K562 (cell line): ENCODE measurements at regions not wholly inside any gene's neighbourhood (a gene's known extent, or its start where the extent isn't known, plus 50 kb on each side); places are given as distances from the start of the nearest gene placed in this dataset.
"Not testable (repeated sequence)": the region's sequence is repeated elsewhere in the genome, so short reads cannot be mapped to it uniquely, and the experiment has no call there.

Source experiments
- BCLAF1 ChIP-seq, 2 experiments: fragments of 450-650 bp in 1 of 2; IDR thresholded peaks; 2 replicates each; pipeline ENCODE4 v1.6.1; 2011 to 2017; ENCODE audit warnings: low read depth in 2 of 2, antibody characterized with exemption in 1 of 2, borderline replicate concordance in 1 of 2, low read length in 1 of 2, mild to moderate bottlenecking in 1 of 2, mixed read lengths in 1 of 2; ENCODE audit not compliant: control insufficient read depth in 1 of 2
- FOXJ2 ChIP-seq: fragments of 200-800 bp; sonication (Bioruptor generic); IDR thresholded peaks from 2 replicates; pipeline ENCODE4 v1.6.1; 2016; ENCODE audit warnings: missing genetic modification characterization, missing compliant biosample characterization
- FOXM1 ChIP-seq, 2 experiments: fragments of 450-650 bp in 1 of 2; sonication (generic) in 1 of 2; formaldehyde crosslinking in 1 of 2; IDR thresholded peaks; 2 replicates each; pipeline versions ENCODE4 v1.6.1 to v1.9.0; 2017 to 2022; ENCODE audit warnings: low read depth in 2 of 2, mild to moderate bottlenecking in 2 of 2, missing genetic modification reagents in 1 of 2, moderate library complexity in 1 of 2
- NR4A1 ChIP-seq, 2 experiments: fragments of 250-450 bp in 1 of 2; fragments of 450-650 bp in 1 of 2; sonication (Bioruptor Pico) in 1 of 2; IDR thresholded peaks; 2 replicates each; pipeline versions ENCODE4 v1.4.0 to v1.6.1; 2016 to 2020; ENCODE audit warnings: mild to moderate bottlenecking in 2 of 2, missing compliant biosample characterization in 1 of 2, missing genetic modification characterization in 1 of 2, moderate library complexity in 1 of 2
- POLR2A ChIP-seq: fragments of 450-650 bp; conservative IDR thresholded peaks from 2 replicates; pipeline ENCODE4 v1.6.1; 2016
- PREB ChIP-seq: sonication (generic); formaldehyde crosslinking; IDR thresholded peaks from 2 replicates; pipeline ENCODE4 v1.8.1; 2023; ENCODE audit warnings: mild to moderate bottlenecking, missing genetic modification reagents
- TAF1 ChIP-seq: IDR thresholded peaks from 2 replicates; pipeline ENCODE4 v1.6.1; 2011; ENCODE audit warnings: mild to moderate bottlenecking, low read length, moderate library complexity; ENCODE audit not compliant: insufficient read depth, control insufficient read depth, severe bottlenecking; ENCODE audit errors: extremely low read depth
- ZBTB49 ChIP-seq: sonication (generic); formaldehyde crosslinking; IDR thresholded peaks from 2 replicates; pipeline ENCODE4 v1.8.0; 2022; ENCODE audit warnings: missing genetic modification reagents, mild to moderate bottlenecking, borderline replicate concordance
- ZNF316 ChIP-seq: fragments of 450-650 bp; IDR thresholded peaks from 2 replicates; pipeline ENCODE4 v1.6.1; 2016
- TF ChIP-seq, protein P1 (sequence below): sonication (generic); formaldehyde crosslinking; IDR thresholded peaks from 2 replicates; pipeline ENCODE4 v1.9.0; 2022; ENCODE audit warnings: mild to moderate bottlenecking, missing genetic modification reagents

DNA sequence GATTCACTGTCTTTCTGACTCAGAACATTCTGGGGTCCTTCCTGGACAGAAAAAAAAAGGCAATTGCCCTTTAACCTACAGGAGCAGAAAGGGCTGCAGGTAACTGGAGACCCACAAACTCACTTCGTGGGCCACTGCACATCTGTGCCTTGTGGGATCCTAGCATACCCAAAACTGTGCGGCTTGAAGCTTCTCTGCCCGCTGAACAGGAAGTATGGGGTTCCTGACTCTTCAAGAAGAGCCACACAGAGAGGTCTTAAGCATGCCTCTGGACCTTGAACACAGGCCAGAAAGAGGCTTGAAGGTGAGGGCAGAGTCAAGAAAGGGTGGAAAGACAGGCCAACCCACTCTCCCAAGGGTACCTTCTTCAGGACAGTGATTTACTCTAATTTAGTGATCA is 67.6 kb downstream of the PPIAL4D start:
- not testable (repeated sequence) for TF ChIP-seq NR4A1 (CRISPR knock-in tag; IDR thresholded peaks at IDR 0.05); NR4A1 (tag; IDR thresholded peaks at IDR 0.05); ZBTB49 (CRISPR knock-in tag); FOXM1 (IDR thresholded peaks at IDR 0.05; ENCODE audit: low read depth); FOXM1 (CRISPR knock-in tag; IDR thresholded peaks at IDR 0.05; ENCODE audit: low read depth); TAF1; POLR2A; FOXJ2; ZNF316; PREB (CRISPR knock-in tag); BCLAF1 (IDR thresholded peaks at IDR 0.05; ENCODE audit: borderline replicate concordance in 1 of 2, control insufficient read depth in 1 of 2, low read depth in 2 of 2, low read length in 1 of 2)
- TF ChIP-seq, protein P1, sequence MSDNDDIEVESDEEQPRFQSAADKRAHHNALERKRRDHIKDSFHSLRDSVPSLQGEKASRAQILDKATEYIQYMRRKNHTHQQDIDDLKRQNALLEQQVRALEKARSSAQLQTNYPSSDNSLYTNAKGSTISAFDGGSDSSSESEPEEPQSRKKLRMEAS (CRISPR knock-in tag) = not testable (repeated sequence)
